NCI-H446 treated with DMSO at 0.1 percent for 48 hours (cell line): ENCODE measurements at regions not wholly inside any gene's neighbourhood (a gene's known extent, or its start where the extent isn't known, plus 50 kb on each side); places are given as distances from the start of the nearest gene placed in this dataset.
A peak's percentile ranks its signal among the peaks of the same experiment; 100 is the strongest.

Experiments
- DNase-seq: peaks from one replicate; lab custom pipeline; 2025; lab: John Stamatoyannopoulos, UW

DNA sequence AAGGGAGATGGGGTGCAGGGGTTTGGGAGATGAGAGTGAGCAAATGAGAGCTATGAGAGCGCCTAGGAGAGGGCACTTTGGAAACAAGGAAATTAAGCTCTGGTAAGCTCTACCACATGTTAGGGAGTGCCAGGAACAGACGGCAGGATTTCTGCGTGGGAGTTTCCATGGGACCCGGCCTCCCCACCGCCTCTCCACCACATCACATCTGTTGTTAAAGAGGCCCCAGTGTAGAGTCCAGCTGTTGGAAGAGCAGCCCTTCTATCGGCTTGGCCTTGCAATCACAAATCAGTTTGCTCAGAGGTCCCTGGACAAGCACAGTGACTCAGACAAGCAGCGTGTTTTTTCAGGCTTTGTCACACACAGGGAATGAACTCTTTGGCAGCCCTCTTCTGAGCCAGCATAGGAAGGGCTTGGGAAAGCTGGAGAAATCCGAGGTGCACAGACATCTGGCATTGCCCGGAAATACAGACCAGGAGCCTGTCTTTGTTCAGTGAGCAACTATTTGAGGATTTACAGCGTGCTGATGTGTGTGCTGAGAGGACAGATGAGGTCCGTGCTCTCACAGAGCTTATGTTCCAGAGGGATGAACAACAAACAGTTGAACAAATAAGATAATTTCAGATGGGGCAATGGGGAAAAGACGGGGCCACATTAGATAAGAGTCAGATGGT, 370.6 kb upstream of the PROK2 start:
- no peak for DNase-seq

DNA sequence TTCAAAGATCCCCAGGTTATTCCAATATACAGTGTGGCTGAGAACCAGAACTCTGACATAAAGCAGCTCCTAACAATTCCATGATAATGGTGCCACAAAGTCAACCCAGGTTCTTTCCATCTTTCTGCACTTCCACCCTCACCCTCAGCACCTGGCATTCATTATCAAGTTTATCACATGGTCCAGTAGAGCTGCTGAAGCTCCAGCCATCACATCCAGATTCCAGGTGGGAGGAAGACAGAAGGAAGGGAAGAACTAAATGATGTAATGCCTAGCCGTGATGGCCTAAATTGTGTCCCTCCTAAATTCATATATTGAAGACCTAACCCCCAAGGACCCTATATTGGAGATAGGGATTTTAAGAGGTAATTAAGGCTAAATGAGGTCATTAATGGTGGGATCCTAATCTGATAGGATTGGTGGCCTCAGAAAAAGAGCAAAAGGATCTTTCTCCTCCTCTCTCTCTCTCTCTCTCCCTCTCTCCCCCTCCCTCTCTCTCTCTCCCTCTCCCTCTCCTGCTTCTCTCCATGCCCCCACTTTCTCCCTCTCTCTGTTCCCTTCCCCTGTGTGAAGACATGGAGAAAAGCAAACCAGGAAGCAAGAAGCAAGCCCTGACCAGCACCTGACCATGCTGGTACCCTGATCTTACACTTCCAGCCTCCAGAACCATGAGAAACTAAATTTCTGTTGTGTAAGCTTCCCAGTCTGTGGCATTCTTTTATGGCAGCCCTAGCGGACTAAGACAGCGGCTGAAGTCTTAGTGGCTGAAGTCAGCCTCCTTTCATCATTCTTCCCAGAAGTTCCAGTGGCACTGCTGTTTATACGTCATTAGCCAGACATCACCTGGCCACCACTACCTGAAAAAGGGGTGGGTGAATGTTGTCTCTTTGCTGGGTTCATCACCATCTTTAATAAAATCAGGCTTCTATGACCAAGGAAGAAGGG, 369.7 kb upstream of the PROK2 start:
- DNase-seq: no peak

- no peak for DNase-seq
Measured at GRCh38 chr3:72153477-72154314, 368.7 kb upstream of the PROK2 start.

- DNase-seq: peak; percentile 65
Measured at GRCh38 chr3:72152551-72153476, 367.9 kb upstream of the PROK2 start.

DNA sequence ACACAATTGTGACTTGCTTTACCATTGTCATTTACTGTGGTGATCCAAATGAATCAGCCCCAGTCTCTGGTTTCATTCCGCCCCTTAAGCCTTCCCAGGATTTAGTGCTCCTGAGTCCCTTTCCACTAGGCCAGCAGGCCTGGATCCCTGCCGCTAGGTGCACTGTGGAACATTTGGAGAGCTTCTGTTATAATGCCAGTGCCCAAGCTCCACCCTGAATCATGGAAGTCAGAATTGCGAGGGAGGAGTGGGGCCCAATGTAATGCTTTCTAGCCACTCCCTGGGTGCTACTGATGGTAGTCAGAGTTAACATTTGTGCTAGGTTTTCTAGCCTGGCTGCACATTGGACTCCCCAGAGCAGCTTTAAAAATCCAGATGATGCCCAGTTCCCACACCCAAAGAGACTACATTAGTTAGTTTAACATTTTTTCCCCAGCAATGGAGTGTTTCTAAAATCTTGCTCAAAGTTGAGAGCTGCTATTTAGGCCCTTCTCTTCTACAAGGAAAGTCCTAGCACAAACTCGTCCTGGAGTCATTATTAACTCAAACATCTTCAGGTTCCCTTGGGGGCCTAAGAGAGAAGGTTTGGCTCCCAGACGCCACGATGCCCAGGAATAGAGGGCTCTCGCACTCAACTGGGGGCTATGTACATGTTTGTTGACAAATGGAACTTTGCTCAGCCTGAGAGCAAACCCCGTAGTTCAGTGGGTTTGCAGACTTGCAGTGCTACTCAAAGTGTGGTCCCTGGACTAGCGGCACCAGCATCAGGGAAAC, 366.7 kb upstream of the PROK2 start:
- no peak for DNase-seq

GRCh38 chr3:72150634-72151412, 365.9 kb upstream of the PROK2 start:
- DNase-seq: no peak

DNA sequence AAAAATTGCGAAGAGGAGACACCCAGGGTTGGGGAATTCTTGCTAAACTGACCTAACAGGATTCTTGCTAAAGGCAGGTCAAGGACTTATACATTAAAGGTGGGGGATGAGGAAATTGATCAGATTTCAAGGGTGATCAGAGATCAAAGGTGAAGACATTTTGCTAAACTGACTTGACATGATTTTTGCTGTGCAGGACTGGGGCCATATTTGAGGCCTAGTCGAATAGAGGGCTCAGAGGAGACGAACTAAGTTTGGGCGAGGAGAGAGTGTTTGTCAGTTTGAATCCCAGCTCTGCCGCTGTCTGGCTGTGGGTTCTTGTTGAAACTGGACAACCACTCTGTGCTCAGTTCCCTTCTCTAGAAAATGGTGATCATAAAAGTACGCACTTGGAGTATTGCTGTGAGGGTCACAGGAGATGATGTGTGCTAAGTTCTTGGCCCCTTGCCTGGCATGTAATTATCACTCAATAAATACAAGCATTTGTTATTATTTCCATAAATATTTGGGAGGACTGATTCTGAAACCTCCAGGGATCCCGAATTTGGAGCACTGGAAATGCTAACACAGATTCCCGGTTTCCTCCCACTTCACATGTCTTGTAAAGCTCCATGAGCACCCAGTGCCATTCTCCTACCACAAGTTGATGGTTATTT, 364.8 kb upstream of the PROK2 start:
- no peak for DNase-seq

GRCh38 chr3:72147600-72147999, 362.7 kb upstream of the PROK2 start:
- no peak for DNase-seq

- no peak for DNase-seq
Measured at GRCh38 chr3:72145506-72146380, 360.8 kb upstream of the PROK2 start.

GRCh38 chr3:72144773-72145505, 360.0 kb upstream of the PROK2 start:
- no peak for DNase-seq

GRCh38 chr3:72143966-72144717, 359.2 kb upstream of the PROK2 start:
- no peak for DNase-seq

DNA sequence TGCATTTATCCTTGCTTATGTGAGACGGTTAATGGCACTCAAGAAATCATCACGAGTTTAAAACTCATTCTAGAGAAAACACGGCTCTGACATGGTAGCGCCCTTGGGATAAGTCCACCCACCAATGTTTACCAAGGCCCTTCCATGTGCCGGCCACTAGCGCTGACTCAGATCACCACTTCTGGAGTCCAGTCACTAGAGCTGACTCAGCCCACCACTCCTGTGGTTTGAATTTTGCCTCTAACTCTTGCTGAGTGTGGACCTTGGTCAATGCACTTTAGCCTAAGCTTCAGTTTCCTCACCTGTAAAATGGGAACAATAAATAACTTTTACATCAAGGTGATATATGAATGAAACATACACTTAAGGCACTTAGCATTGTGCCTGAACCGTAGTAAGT, 358.4 kb upstream of the PROK2 start:
- no peak for DNase-seq

DNA sequence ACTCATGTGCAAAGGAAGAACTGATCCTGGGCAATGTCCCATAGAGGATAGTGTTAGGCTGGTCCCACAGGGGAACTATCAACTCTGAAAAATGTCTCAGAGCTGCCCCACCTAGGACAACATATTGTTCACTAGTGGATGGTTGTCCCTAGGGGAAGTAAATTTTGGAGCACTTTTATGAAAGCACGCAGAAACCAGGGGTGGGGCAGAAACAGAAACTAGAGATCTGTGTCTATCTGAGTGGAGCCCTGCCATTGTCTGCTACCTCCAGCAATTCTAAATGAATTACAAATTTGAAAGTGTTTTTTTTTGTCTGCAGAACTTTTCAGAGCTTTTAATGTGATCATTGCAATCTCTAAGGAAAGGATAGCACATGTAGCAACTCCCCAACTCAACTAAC, 357.1 kb upstream of the PROK2 start:
- DNase-seq: no peak

DNA sequence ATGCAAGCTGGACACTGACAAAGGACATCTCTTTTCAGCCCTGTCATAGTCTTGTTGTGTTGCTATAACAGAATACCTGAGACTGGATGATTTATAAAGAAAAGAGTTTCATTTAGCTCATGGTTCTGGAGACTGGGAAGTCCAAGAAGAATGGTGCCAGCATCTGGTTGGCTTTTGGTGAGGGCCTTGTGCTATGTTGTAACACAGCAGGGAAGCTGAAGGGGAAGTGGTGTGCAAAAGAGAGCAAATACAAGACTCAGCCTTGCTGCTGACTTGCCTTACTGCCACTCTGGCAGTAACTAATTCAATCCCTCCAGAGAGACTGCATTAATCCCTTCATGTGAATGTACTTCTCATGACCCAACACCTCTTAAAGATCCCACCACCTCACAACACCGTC, 356.3 kb upstream of the PROK2 start:
- no peak for DNase-seq

DNA sequence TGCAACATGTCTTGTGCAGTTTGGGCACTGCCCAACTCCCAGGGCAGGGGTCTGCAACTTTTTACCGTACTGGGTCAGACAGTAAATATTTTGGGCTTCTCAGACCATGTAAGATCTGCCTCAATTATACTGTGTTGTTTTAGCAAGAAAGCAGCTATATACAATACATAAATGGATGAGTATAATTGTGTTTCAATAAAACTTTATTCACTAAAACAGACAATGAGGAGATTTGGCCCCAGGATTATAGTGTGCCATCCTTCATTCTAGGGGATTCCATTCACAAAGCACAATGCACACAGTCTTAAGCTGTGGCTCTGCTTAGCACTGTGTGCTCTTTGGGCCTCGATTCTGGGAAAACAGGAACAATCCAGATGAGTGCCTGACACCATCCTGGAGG, 354.4 kb upstream of the PROK2 start:
- DNase-seq: no peak
